Right atrium auricular region (tissue), 2 donors: ENCODE measurements at regions not wholly inside any gene's neighbourhood (a gene's known extent, or its start where the extent isn't known, plus 50 kb on each side); places are given as distances from the start of the nearest gene placed in this dataset.

Experiments used
- DNase-seq: peaks from one replicate; pipeline ENCODE4 v3.0.0-alpha.2; 2019; ENCODE audit warnings: low spot score
- H3K27ac ChIP-seq, 2 donors: fragments of 200-600 bp; sonication (generic); 1 replicate in 1 of 2; 2 replicates in 1 of 2; pipeline ENCODE4 v1.5.1; 2016 to 2019
- H3K27me3 ChIP-seq, 2 donors: fragments of 200-600 bp; sonication (generic); one replicate each; pipeline versions ENCODE4 v1.5.1 to v1.6.0; 2017 to 2019
- H3K36me3 ChIP-seq: fragments of 200-600 bp; sonication (generic); one replicate; pipeline ENCODE4 v1.5.1; 2016
- H3K4me1 ChIP-seq, 2 donors: fragments of 200-600 bp; sonication (generic); one replicate each; pipeline versions ENCODE4 v1.5.1 to v1.6.0; 2017 to 2019
- H3K4me3 ChIP-seq, 2 donors: fragments of 200-600 bp; sonication (generic); 1 replicate in 1 of 2; 2 replicates in 1 of 2; pipeline ENCODE4 v1.5.1; 2017 to 2019; ENCODE audit warnings: mild to moderate bottlenecking in 1 of 2, moderate library complexity in 1 of 2
- H3K9me3 ChIP-seq, 2 donors: fragments of 200-600 bp; sonication (generic); one replicate each; pipeline ENCODE4 v1.5.1; 2019
- CTCF ChIP-seq, 2 donors: fragments of 200-600 bp; sonication (generic); IDR thresholded peaks; one replicate each; pipeline ENCODE4 v1.5.1; 2019; ENCODE audit warnings: antibody characterized with exemption in 2 of 2

DNA sequence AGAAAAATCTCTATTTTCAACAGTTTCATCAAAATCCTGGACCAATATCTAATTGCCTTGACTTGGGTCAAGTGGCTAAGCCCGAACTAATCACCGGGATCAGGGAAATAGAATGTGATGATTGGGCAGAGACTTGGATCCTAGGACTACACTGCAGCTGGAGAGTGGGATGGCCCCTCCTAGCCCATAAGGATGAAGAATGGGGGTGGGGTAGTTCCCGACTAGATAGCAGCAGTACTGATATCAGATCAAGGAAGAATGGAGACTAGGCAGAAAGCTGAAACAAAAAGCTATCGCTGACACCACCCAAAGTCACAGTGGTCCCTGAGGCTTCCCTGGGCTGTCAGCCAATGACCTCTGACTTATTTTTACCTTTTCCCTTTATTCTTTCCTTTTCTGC lies 160.4 kb upstream of the PHYHIPL start:
- Histone ChIP-seq H3K9me3 (no peaks in the 10 kb centered on the region), H3K4me1 (no peaks in the 10 kb centered on the region), H3K27ac (no peak overlapping the region), H3K36me3 (no peaks in the 10 kb centered on the region), H3K4me3 (no peak overlapping the region), H3K27me3 (no peaks in the 10 kb centered on the region)
- TF ChIP-seq CTCF (IDR thresholded peaks at IDR 0.05), result no peak
- DNase-seq, result no peak

- no peak for TF ChIP-seq CTCF (IDR thresholded peaks at IDR 0.05)
- Histone ChIP-seq H3K4me3 (no peak overlapping the region), H3K27me3 (no peaks in the 10 kb centered on the region), H3K27ac (no peak overlapping the region), H3K36me3 (no peaks in the 10 kb centered on the region), H3K9me3 (no peaks in the 10 kb centered on the region), H3K4me1 (no peaks in the 10 kb centered on the region)
- no peak for DNase-seq
These were observed 157.5 kb upstream of the PHYHIPL start for GRCh38 chr10:59018977-59019376.

- H3K4me1 ChIP-seq, result no peaks in the 10 kb centered on the region
- no peaks in the 10 kb centered on the region for H3K36me3 ChIP-seq
- no peak overlapping the region for H3K4me3 ChIP-seq
- no peak overlapping the region for H3K27ac ChIP-seq
- H3K9me3 ChIP-seq, result no peaks in the 10 kb centered on the region
- no peak for DNase-seq
- TF ChIP-seq CTCF (IDR thresholded peaks at IDR 0.05), result no peak
- H3K27me3 ChIP-seq, result no peaks in the 10 kb centered on the region
These were observed 156.8 kb upstream of the PHYHIPL start for GRCh38 chr10:59019603-59020002.

DNA sequence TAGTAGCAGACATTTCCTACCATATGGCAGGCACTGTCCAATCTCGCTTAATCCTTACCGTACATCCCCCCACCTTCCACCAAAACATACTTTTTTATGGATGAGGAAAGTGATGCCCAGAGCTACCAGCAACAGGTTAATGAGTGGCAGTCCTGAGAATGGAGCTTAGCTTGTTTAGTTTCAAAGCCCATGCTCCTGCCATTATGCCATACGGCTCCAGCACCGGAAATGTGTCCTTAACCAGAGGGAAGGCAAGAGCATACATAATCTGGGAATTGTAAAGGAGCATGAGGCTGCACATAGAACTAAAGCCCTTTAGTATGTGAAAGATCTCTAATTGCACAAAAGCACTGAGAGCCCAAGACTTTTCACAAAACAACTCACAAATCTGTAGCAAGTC lies 155.9 kb upstream of the PHYHIPL start:
- Histone ChIP-seq H3K27ac (no peak overlapping the region), H3K36me3 (no peaks in the 10 kb centered on the region), H3K4me1 (no peaks in the 10 kb centered on the region), H3K4me3 (no peak overlapping the region), H3K27me3 (no peaks in the 10 kb centered on the region), H3K9me3 (no peaks in the 10 kb centered on the region)
- no peak for DNase-seq
- no peak for TF ChIP-seq CTCF (IDR thresholded peaks at IDR 0.05)

DNA sequence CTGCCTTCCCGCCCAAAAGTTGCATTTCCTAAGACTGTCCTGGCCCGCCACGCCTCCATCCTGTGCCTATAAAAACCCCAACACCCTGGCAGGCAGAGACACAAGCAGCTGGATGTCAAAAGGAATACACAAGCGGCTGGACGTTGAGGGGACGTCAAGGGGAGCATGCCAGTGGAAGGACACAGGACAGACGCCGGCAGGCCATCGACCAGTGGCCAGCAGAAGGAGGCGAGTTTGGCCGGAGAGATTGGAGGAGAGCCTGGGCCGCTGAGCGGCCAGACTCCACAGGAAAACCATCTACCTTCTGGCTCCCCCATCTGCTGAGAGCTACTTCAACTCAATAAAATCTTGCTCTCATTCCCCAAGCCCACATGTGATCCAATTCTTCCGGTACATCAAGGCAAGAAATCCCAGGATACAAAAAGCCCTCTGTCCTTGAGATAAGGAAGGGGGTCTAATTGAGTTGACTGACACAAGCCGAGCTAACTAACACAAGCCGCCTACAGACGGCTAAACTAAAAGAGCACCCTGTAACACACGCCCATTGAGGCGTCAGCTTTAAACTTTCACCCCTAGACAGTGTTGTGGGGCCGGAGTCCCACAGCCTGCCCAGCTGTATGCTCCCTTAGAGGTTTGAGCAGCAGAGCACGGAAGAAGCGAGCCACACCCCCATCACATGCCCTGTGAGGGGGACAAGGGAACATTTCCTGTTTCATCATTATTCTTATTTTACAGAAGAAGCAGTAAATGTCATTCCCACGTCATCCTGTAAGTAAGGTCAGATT lies 150.3 kb upstream of the PHYHIPL start:
- no peaks in the 10 kb centered on the region for H3K27me3 ChIP-seq
- no peaks in the 10 kb centered on the region for H3K36me3 ChIP-seq
- no peak overlapping the region for H3K27ac ChIP-seq
- DNase-seq, result no peak
- no peaks in the 10 kb centered on the region for H3K9me3 ChIP-seq
- no peak overlapping the region for H3K4me3 ChIP-seq
- H3K4me1 ChIP-seq, result no peaks in the 10 kb centered on the region
- TF ChIP-seq CTCF (IDR thresholded peaks at IDR 0.05), result no peak
